Activated CD8-positive, alpha-beta memory T cell treated with anti-CD3 and anti-CD28 coated beads, Interleukin-2, amount 10 ng/mL, durations not matched to agents 7 days and 5 days (primary cell): ENCODE measurements at regions not wholly inside any gene's neighbourhood (a gene's known extent, or its start where the extent isn't known, plus 50 kb on each side); places are given as distances from the start of the nearest gene placed in this dataset.
A peak's percentile ranks its signal among the peaks of the same experiment; 100 is the strongest.

ENCODE experiments used
- ATAC-seq: fragments of 150-1000 bp; cut with Tn5 transposase; one replicate; pipeline ENCODE4 v1.10.0; 2021; ENCODE audit warnings: moderate library complexity
- CTCF ChIA-PET: fragments of 350-600 bp; sonication (Branson Sonifier 250); formaldehyde crosslinking; loops from one replicate; lab custom pipeline; 2021; ENCODE audit warnings: antibody characterized with exemption; lab: Charles Lee
- DNase-seq: peaks from one replicate; pipeline ENCODE4 v3.0.0-alpha.2; 2020
- H3K27ac Mint-ChIP-seq: one replicate; pipeline ENCODE4 v1.8.0; 2021; ENCODE audit warnings: mild to moderate bottlenecking, mixed read lengths
- H3K27me3 Mint-ChIP-seq: one replicate; pipeline ENCODE4 v1.8.0; 2021; ENCODE audit warnings: mixed read lengths
- H3K36me3 Mint-ChIP-seq: one replicate; pipeline ENCODE4 v1.8.0; 2021; ENCODE audit warnings: mild to moderate bottlenecking, mixed read lengths
- H3K4me1 Mint-ChIP-seq: one replicate; pipeline ENCODE4 v1.8.0; 2021; ENCODE audit warnings: mixed read lengths
- H3K4me3 Mint-ChIP-seq: one replicate; pipeline ENCODE4 v1.8.0; 2021; ENCODE audit warnings: mild to moderate bottlenecking, moderate library complexity, mixed read lengths
- H3K9me3 Mint-ChIP-seq: one replicate; pipeline ENCODE4 v1.8.0; 2022; ENCODE audit warnings: low read depth, mixed read lengths

DNA sequence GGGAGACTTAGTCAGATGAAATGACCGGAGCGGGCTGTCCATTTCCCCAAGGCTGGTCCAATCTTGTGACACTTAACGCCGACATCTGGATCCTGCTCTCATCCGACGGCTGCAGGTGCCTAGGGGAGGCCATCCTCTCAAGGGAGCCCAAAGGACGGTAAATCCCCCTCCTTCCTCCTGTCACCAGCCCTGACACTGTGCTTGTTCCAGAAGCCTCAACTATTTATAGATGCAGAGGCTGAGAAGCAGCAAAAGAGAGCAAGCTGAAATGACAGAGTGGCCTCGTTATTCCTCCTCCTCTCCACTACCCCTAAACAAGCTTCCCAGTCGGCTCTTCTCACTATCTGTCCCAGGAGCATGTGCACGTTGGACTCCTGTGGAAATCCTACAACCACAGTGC lies 533.7 kb downstream of the LIG4 start:
- Mint-ChIP-seq H3K27me3 (no peaks in the 10 kb centered on the region), H3K27ac (no peak overlapping the region), H3K4me3 (no peak overlapping the region), H3K36me3 (no peaks in the 10 kb centered on the region), H3K9me3 (peaks cover 7% of the 10 kb centered on the region), H3K4me1 (no peaks in the 10 kb centered on the region)
- ATAC-seq (no peak), DNase-seq (no peak)
- CTCF ChIA-PET: no interaction called here

DNA sequence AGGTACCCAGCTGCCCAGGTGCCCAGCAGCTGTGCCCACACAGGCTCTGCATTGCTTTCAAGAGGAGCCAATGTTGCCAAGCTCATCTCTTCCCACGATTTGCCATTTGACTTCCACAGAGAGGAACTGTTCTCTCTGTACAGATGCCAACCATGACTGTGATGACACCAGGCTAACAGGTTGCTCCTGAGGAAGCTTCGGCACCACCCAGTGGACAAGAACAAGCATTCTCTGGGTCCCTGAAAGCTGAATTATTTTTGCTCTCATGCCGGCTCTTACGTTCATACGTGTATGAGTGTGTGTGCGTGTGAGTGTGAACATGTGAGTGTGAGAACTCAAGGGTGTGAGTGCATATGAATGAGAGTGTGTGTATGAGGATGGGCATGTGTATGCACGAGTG lies 535.2 kb downstream of the LIG4 start:
- Mint-ChIP-seq H3K9me3 (peaks cover 5% of the 10 kb centered on the region), H3K36me3 (no peaks in the 10 kb centered on the region), H3K4me1 (no peaks in the 10 kb centered on the region), H3K4me3 (no peak overlapping the region), H3K27ac (no peak overlapping the region), H3K27me3 (no peaks in the 10 kb centered on the region)
- DNase-seq (no peak), ATAC-seq (no peak)
- CTCF ChIA-PET: no interaction called here

DNA sequence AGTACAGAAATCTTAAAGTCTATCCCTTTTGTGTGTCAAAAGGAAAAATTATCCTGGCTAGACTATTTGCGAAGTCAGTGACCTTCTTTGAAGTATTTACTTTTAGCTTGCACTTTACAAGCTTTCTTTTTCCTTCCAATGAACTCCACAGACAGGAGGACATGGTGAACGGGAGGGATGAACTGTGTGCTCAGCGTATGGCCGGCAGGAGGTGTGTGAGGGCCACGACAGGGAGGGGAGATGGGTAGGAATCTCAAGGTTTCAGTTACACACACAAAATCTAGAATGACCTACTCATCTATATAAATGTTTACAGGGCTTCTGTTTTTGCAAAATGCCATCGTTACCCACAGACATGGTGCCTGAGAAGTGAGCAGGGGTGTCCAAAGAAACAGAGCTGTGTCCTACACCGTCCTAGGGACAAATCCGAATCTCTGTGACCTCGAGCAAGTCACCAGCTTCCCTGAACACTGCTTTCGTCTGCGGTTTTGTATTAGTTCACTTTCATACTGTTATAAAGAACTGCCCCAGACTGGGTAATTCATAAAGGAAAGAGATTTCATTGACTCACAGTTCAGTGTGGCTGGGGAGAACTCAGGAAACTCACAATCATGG lies 537.2 kb downstream of the LIG4 start:
- Mint-ChIP-seq H3K4me3 (no peak overlapping the region), H3K4me1 (no peaks in the 10 kb centered on the region), H3K9me3 (peaks cover 5% of the 10 kb centered on the region), H3K27me3 (no peaks in the 10 kb centered on the region), H3K27ac (no peak overlapping the region), H3K36me3 (no peaks in the 10 kb centered on the region)
- DNase-seq: no peak
- no peak for ATAC-seq
- CTCF ChIA-PET: no interaction called here

DNA sequence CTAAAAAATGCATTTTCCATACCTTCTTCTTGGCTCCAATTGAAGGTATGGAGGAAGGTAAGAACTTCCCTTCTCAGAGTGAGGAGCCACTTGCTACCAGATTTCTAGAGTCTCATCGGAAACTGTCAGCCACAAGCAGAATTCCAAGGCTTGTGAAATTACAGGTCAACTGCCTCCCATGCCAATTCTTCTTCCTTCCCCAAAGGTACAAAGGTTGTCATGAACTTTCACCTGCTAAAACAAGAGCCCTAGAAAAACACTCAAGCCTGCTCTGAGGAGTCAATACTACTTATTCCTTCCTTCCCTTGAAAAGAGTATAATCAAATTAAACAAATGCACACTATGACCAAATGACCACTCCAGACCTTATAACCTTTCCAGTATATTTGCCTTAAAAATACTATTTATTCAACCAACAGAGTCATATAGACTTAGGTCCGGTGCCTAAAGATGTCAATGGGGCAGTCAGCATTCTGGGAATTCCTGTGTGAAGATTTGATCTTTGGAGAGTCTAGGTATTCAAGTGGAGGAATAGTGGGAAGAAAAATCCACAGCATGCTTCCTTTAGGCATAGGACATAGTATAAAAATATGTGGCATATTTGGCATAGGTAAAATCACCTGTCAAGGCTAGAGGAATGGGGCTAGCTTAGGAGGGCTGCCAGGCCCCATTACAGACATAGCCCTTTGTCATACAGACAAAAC lies 539.3 kb downstream of the LIG4 start:
- Mint-ChIP-seq H3K9me3 (peaks cover 4% of the 10 kb centered on the region), H3K4me3 (no peak overlapping the region), H3K36me3 (no peaks in the 10 kb centered on the region), H3K27ac (no peak overlapping the region), H3K4me1 (no peaks in the 10 kb centered on the region), H3K27me3 (no peaks in the 10 kb centered on the region)
- ATAC-seq (no peak), DNase-seq (no peak)
- CTCF ChIA-PET: no interaction called here

DNA sequence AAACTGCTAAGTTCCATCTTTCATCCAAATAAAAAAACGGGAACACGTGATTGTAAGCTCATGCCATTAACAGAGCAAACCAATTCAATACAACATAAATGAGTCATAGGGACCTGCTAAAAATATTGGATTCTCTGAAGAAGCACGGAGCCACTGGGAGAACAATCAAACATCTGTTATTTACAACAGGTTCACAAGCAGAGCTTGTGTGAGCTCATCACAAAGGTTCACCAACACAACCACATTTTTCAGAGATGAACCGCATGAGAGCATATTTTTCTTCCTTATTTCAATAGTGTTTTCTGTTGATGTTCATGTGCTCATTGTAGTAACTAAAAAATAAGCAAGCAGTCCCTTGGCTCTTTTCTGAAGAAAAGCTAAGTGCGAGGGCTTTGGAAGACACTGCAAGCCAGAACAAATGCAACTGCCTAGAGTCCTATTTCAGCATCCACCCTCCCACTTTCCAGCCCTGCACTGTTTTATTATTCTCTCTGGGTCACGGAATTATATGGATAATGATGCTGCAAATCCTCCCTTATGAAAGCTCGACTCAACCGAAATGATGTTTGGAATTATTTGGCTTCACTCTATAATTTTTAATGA lies 545.8 kb downstream of the LIG4 start:
- CTCF ChIA-PET: no interaction called here
- Mint-ChIP-seq H3K9me3 (no peaks in the 10 kb centered on the region), H3K36me3 (no peaks in the 10 kb centered on the region), H3K4me3 (no peak overlapping the region), H3K27me3 (no peaks in the 10 kb centered on the region), H3K27ac (no peak overlapping the region), H3K4me1 (no peaks in the 10 kb centered on the region)
- ATAC-seq (no peak), DNase-seq (no peak)

DNA sequence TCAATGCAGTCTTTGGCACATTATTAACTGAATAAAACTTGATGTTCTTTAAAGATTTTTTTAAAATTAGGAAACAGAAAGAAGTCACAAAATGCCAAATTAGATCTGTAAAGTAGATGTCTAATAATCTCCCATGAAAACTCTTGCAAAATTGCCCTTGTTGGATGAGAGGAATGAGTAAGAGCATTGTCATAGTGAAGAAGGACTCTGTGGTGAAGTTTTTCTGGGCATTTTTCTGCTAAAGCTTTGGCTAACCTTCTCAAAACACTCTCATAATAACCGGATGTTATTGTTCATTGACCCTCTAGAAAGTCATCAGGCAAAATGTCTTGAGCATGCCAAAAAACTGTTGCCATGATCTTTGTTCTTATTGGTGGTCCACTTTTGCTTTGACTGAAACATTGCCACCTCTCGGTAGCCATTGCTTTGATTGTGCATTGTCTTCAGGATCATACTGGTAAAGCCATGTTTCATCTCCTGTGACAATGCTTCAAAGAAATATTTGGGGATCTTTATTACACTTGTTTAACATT lies 549.3 kb downstream of the LIG4 start:
- H3K4me3 Mint-ChIP-seq: no peak overlapping the region
- no peaks in the 10 kb centered on the region for H3K27me3 Mint-ChIP-seq
- CTCF ChIA-PET: no interaction called here
- no peaks in the 10 kb centered on the region for H3K36me3 Mint-ChIP-seq
- H3K27ac Mint-ChIP-seq: no peak overlapping the region
- DNase-seq: no peak
- ATAC-seq: no peak
- H3K9me3 Mint-ChIP-seq: peaks cover 9% of the 10 kb centered on the region
- H3K4me1 Mint-ChIP-seq: no peaks in the 10 kb centered on the region

DNA sequence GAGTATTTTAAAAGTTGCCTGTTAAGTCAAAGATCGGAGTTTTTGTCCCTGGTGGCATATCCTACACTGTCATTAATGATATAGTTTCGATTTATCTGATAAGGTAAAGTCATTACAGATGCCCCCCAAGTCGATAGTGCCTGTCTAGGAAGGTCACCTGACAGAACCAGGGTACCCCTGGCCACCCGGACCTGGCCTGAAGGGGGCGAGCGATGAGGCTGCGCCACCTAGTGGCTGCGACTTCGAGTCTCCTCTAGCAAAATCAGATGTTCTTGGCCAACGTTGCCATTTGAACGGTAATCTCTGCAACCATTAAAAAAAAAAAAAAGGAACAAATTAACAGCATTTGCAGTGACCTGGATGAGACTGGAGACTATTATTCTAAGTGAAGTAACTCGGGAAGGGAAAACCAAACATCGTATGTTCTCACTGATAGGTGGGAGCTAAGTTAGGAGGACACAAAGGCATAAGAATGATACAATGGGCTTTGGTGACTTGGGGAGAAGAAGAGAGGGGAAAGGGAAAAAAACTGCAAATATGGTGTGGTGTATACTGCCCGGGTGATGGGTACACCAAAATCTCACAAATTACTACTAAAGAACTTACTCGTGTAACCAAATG lies 565.1 kb downstream of the LIG4 start:
- DNase-seq (peak; percentile 41), ATAC-seq (no peak)
- Mint-ChIP-seq H3K36me3 (no peaks in the 10 kb centered on the region), H3K27ac (no peak overlapping the region), H3K27me3 (no peaks in the 10 kb centered on the region), H3K9me3 (peaks cover 2% of the 10 kb centered on the region), H3K4me1 (no peaks in the 10 kb centered on the region), H3K4me3 (no peak overlapping the region)
- CTCF ChIA-PET: interaction anchor here (0.6 to 1.6 kb wide), 7 partner anchors 12 to 487 kb away, joined by 3 to 5 read pairs (median 3); no protein-coding TSS in a partner anchor

DNA sequence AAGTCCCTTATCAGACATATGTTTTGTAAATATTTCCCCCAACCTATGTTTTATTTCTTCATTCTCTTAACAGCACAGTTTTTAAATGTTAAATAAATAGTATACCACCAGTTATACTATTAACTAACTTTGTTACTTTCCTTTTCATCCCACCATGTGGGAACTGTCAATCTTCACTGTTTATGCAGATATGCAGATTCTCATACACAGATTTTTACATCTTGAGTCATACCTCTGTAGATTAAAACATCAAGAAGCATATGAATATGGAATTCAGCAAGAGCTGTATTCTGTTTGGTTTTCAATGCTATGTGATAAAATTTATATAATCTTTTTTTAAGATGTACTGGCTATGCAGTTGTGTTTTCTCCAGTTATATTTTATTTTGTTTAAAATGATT lies 566.3 kb downstream of the LIG4 start:
- Mint-ChIP-seq H3K27ac (no peak overlapping the region), H3K36me3 (no peaks in the 10 kb centered on the region), H3K4me1 (no peaks in the 10 kb centered on the region), H3K4me3 (no peak overlapping the region), H3K9me3 (no peaks in the 10 kb centered on the region), H3K27me3 (no peaks in the 10 kb centered on the region)
- DNase-seq (no peak), ATAC-seq (no peak)
- CTCF ChIA-PET: interaction anchor here (1.3 kb wide), 1 partner anchor 11 kb away, joined by 3 read pairs; no protein-coding TSS in a partner anchor

DNA sequence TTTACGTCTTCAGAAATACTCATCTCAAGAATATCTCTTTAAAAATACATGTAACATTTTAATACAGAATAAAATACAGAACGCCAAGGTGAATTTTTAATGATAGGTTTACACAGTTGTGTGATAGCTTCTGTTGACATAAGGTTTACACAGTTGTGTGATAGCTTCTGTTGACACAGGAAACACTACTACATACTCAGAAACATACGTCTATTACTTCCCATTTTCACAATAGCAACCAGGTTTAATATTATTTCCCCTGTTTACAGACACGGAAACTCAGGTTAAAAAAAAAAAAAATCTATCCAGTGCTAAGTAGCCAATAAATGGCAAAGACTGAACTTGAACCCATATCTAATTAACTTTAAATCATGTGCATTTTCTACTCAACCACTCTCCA lies 571.2 kb downstream of the LIG4 start:
- H3K4me1 Mint-ChIP-seq: no peaks in the 10 kb centered on the region
- no peaks in the 10 kb centered on the region for H3K9me3 Mint-ChIP-seq
- CTCF ChIA-PET: no interaction called here
- DNase-seq: no peak
- H3K27me3 Mint-ChIP-seq: no peaks in the 10 kb centered on the region
- no peak for ATAC-seq
- no peak overlapping the region for H3K4me3 Mint-ChIP-seq
- H3K36me3 Mint-ChIP-seq: no peaks in the 10 kb centered on the region
- no peak overlapping the region for H3K27ac Mint-ChIP-seq

DNA sequence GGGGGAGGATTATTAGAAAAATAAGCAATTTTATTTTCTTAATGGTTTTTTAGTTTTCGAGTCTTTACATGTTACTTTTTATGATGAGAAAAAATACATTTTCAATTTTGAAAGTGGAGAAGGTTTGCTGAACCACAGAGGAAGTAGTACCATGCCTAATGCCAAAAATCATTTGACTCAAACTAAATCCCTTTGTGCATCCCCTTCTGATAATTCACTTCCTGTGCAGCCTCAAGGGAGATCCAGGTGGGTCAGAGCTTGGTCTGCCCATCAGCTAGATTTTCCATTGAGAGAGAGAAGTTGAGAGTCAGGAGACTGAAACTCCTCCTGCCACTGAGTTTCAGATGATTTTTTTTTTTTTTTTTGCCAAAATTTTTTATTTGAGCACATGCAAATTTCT lies 571.7 kb downstream of the LIG4 start:
- Mint-ChIP-seq H3K9me3 (peaks cover 2% of the 10 kb centered on the region), H3K4me1 (no peaks in the 10 kb centered on the region), H3K4me3 (no peak overlapping the region), H3K27ac (no peak overlapping the region), H3K27me3 (no peaks in the 10 kb centered on the region), H3K36me3 (no peaks in the 10 kb centered on the region)
- ATAC-seq: no peak
- DNase-seq: no peak
- CTCF ChIA-PET: no interaction called here

DNA sequence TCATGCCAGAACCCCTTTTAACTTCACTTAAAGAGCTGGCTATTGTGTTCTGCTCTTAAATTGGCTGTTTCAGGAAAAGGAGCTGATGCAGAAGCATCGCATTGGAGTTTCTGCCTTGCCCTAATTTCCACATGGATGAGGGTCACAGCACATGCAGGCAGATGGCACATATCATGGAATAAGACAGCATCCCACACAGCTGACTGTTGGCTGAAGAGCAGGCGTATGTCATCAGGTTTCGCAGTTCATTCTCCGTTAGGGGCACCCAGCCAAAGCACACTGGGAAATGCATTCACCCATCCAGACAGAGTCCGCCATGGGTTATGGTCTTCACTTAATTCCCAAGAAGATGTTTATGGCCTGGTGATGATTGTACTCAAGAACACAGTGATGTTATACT lies 572.5 kb downstream of the LIG4 start:
- Mint-ChIP-seq H3K4me3 (no peak overlapping the region), H3K27me3 (no peaks in the 10 kb centered on the region), H3K36me3 (no peaks in the 10 kb centered on the region), H3K27ac (no peak overlapping the region), H3K9me3 (peaks cover 6% of the 10 kb centered on the region), H3K4me1 (no peaks in the 10 kb centered on the region)
- DNase-seq: no peak
- ATAC-seq: no peak
- CTCF ChIA-PET: no interaction called here

DNA sequence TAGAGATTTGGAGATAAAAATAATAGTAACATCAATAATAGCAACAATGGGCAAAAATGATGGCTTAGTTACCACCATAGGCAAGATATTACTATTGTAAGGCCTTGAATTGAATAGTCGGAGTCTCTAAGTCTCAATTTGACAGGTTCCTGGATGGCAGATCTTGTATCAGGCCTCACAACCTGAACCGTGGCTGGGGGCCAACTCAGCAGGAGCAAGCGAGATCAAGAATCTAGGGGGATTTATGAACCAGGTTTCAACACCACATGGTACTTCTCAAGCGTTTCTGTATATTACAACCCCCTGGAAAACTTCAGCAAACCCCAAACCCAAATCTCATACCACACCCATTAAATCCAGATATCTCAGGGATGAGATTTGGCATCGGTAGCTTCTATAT lies 573.8 kb downstream of the LIG4 start:
- H3K4me3 Mint-ChIP-seq: no peak overlapping the region
- H3K9me3 Mint-ChIP-seq: peaks cover 6% of the 10 kb centered on the region
- no peaks in the 10 kb centered on the region for H3K27me3 Mint-ChIP-seq
- H3K36me3 Mint-ChIP-seq: no peaks in the 10 kb centered on the region
- CTCF ChIA-PET: no interaction called here
- no peak for DNase-seq
- ATAC-seq: no peak
- H3K27ac Mint-ChIP-seq: no peak overlapping the region
- no peaks in the 10 kb centered on the region for H3K4me1 Mint-ChIP-seq

DNA sequence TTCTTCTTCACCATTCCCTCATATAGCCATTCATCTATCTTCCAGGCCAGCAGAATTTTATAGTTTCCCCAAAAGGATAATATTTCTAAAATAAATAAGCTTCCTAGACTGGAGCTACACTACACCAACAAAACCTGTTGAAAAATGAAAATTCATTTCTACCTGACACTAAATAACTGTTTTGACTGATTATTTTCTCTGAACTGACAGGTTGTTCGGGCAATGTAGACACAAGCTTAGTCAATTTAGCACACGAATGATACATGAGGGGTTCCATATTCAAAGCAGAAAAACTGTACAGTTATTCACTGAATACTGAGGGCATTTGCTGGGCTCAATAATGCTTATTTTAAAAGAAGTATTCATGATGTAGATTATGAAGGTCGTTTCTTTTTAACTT lies 589.7 kb downstream of the LIG4 start:
- CTCF ChIA-PET: no interaction called here
- DNase-seq (no peak), ATAC-seq (no peak)
- Mint-ChIP-seq H3K27me3 (no peaks in the 10 kb centered on the region), H3K4me1 (no peaks in the 10 kb centered on the region), H3K9me3 (peaks cover 6% of the 10 kb centered on the region), H3K36me3 (no peaks in the 10 kb centered on the region), H3K27ac (no peak overlapping the region), H3K4me3 (no peak overlapping the region)

DNA sequence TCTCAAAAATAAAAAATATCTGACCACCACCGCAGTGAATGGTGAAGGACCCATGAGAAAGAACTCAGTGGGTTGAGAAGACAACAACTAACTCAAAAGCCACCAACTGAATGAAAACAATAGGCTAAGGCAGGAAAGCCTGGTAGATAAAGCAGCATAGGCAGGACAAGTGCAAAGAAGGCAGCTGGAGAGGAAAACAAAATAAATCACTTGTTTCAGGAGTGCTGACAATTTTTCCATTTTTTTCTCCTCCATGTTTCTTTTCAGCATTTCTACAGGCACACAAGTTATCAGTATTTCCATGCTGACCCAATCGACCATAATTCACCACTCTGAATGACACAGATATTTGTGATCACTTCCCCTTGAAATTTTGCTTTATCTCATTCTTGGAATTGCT lies 597.8 kb downstream of the LIG4 start:
- DNase-seq: no peak
- H3K4me3 Mint-ChIP-seq: no peak overlapping the region
- ATAC-seq: no peak
- peaks cover 17% of the 10 kb centered on the region for H3K9me3 Mint-ChIP-seq
- H3K4me1 Mint-ChIP-seq: no peaks in the 10 kb centered on the region
- H3K27me3 Mint-ChIP-seq: no peaks in the 10 kb centered on the region
- no peaks in the 10 kb centered on the region for H3K36me3 Mint-ChIP-seq
- no peak overlapping the region for H3K27ac Mint-ChIP-seq
- CTCF ChIA-PET: no interaction called here
